ENCODE measurements at regions not wholly inside any gene's neighbourhood (a gene's known extent, or its start where the extent isn't known, plus 50 kb on each side); places are given as distances from the start of the nearest gene placed in this dataset.

- Mint-ChIP-seq H3K36me3 (peaks cover 1% of the 10 kb centered on the region), H3K4me3 (no peak overlapping the region), H3K4me1 (no peaks in the 10 kb centered on the region), H3K9me3 (peaks cover 0 to 1% (median 0%) of the 10 kb centered on the region in 3 donors), H3K27ac (no peak overlapping the region), H3K27me3 (peaks cover 6% of the 10 kb centered on the region)
These were observed 71.7 kb downstream of the RPLP1 start for GRCh38 chr15:69524296-69524695.

- Mint-ChIP-seq H3K9me3 (peaks cover 0 to 1% (median 0%) of the 10 kb centered on the region in 3 donors), H3K27me3 (peaks cover 2% of the 10 kb centered on the region), H3K4me3 (no peak overlapping the region), H3K4me1 (no peaks in the 10 kb centered on the region), H3K27ac (no peak overlapping the region), H3K36me3 (peaks cover 1% of the 10 kb centered on the region)
These were observed 72.2 kb downstream of the RPLP1 start for GRCh38 chr15:69524814-69525213.

GRCh38 chr15:69525543-69525942 lies 72.9 kb downstream of the RPLP1 start:
- Mint-ChIP-seq H3K9me3 (peaks cover 0 to 1% (median 0%) of the 10 kb centered on the region in 3 donors), H3K27me3 (peaks cover 2% of the 10 kb centered on the region), H3K4me1 (no peaks in the 10 kb centered on the region), H3K36me3 (peaks cover 1% of the 10 kb centered on the region), H3K4me3 (no peak overlapping the region), H3K27ac (no peak overlapping the region)

- Mint-ChIP-seq H3K36me3 (peaks cover 1% of the 10 kb centered on the region), H3K27me3 (peaks cover 2% of the 10 kb centered on the region), H3K4me3 (no peak overlapping the region), H3K9me3 (peaks cover 0 to 1% (median 0%) of the 10 kb centered on the region in 3 donors), H3K27ac (no peak overlapping the region), H3K4me1 (no peaks in the 10 kb centered on the region)
These were observed 73.8 kb downstream of the RPLP1 start for GRCh38 chr15:69526081-69527061.

- peaks cover 4% of the 10 kb centered on the region for H3K27me3 Mint-ChIP-seq
- no peak overlapping the region for H3K4me3 Mint-ChIP-seq
- no peaks in the 10 kb centered on the region for H3K4me1 Mint-ChIP-seq
- H3K27ac Mint-ChIP-seq = no peak overlapping the region
- peaks cover 1% of the 10 kb centered on the region for H3K36me3 Mint-ChIP-seq
- H3K9me3 Mint-ChIP-seq = peaks cover 0 to 1% (median 0%) of the 10 kb centered on the region in 3 donors
These were observed 76.5 kb downstream of the RPLP1 start for GRCh38 chr15:69529141-69529540.

- Mint-ChIP-seq H3K27me3 (peaks cover 4% of the 10 kb centered on the region), H3K9me3 (peaks cover 0 to 1% (median 0%) of the 10 kb centered on the region in 3 donors), H3K4me3 (peak overlapping the region in 1 of 4 donors; percentile 63), H3K36me3 (no peaks in the 10 kb centered on the region), H3K27ac (peak overlapping the region in 1 of 3 donors; percentile 56), H3K4me1 (no peaks in the 10 kb centered on the region)
These were observed 77.5 kb downstream of the RPLP1 start for GRCh38 chr15:69529961-69530633.

GRCh38 chr15:69530991-69531664 lies 78.5 kb downstream of the RPLP1 start:
- H3K4me3 Mint-ChIP-seq = no peak overlapping the region
- no peaks in the 10 kb centered on the region for H3K36me3 Mint-ChIP-seq
- no peaks in the 10 kb centered on the region for H3K9me3 Mint-ChIP-seq
- no peaks in the 10 kb centered on the region for H3K4me1 Mint-ChIP-seq
- H3K27ac Mint-ChIP-seq = no peak overlapping the region
- peaks cover 7% of the 10 kb centered on the region for H3K27me3 Mint-ChIP-seq

GRCh38 chr15:69531665-69532027 lies 79.0 kb downstream of the RPLP1 start:
- H3K4me1 Mint-ChIP-seq = no peaks in the 10 kb centered on the region
- H3K27me3 Mint-ChIP-seq = peaks cover 7% of the 10 kb centered on the region
- no peak overlapping the region for H3K4me3 Mint-ChIP-seq
- no peaks in the 10 kb centered on the region for H3K36me3 Mint-ChIP-seq
- no peaks in the 10 kb centered on the region for H3K9me3 Mint-ChIP-seq
- no peak overlapping the region for H3K27ac Mint-ChIP-seq

GRCh38 chr15:69532066-69532465 lies 79.4 kb downstream of the RPLP1 start:
- Mint-ChIP-seq H3K27ac (no peak overlapping the region), H3K36me3 (no peaks in the 10 kb centered on the region)

GRCh38 chr15:69532856-69533255 lies 80.2 kb downstream of the RPLP1 start:
- no peak overlapping the region for H3K27ac Mint-ChIP-seq
- no peaks in the 10 kb centered on the region for H3K36me3 Mint-ChIP-seq
- H3K9me3 Mint-ChIP-seq = no peaks in the 10 kb centered on the region
- no peak overlapping the region for H3K4me3 Mint-ChIP-seq
- no peaks in the 10 kb centered on the region for H3K4me1 Mint-ChIP-seq
- H3K27me3 Mint-ChIP-seq = peaks cover 5% of the 10 kb centered on the region

More at GRCh38 chr15:69532066-69532465, 79.4 kb downstream of the RPLP1 start:
- H3K4me3 Mint-ChIP-seq = no peak overlapping the region
- no peaks in the 10 kb centered on the region for H3K4me1 Mint-ChIP-seq
- no peaks in the 10 kb centered on the region for H3K9me3 Mint-ChIP-seq
- peaks cover 7% of the 10 kb centered on the region for H3K27me3 Mint-ChIP-seq

- H3K9me3 Mint-ChIP-seq = no peaks in the 10 kb centered on the region
- peaks cover 5% of the 10 kb centered on the region for H3K27me3 Mint-ChIP-seq
- no peaks in the 10 kb centered on the region for H3K36me3 Mint-ChIP-seq
- H3K4me1 Mint-ChIP-seq = no peaks in the 10 kb centered on the region
- no peak overlapping the region for H3K27ac Mint-ChIP-seq
- H3K4me3 Mint-ChIP-seq = no peak overlapping the region
These were observed 80.9 kb downstream of the RPLP1 start for GRCh38 chr15:69533522-69533921.

GRCh38 chr15:69535101-69535638 lies 82.6 kb downstream of the RPLP1 start:
- Mint-ChIP-seq H3K27ac (no peak overlapping the region), H3K36me3 (peaks cover 2% of the 10 kb centered on the region), H3K4me1 (no peaks in the 10 kb centered on the region), H3K4me3 (no peak overlapping the region), H3K9me3 (no peaks in the 10 kb centered on the region), H3K27me3 (peaks cover 7% of the 10 kb centered on the region)

- Mint-ChIP-seq H3K4me3 (no peak overlapping the region), H3K27me3 (peaks cover 11% of the 10 kb centered on the region), H3K27ac (no peak overlapping the region), H3K36me3 (peaks cover 2% of the 10 kb centered on the region), H3K4me1 (no peaks in the 10 kb centered on the region), H3K9me3 (no peaks in the 10 kb centered on the region)
These were observed 83.4 kb downstream of the RPLP1 start for GRCh38 chr15:69535998-69536397.

GRCh38 chr15:69536726-69537512 lies 84.3 kb downstream of the RPLP1 start:
- H3K36me3 Mint-ChIP-seq = peaks cover 2% of the 10 kb centered on the region
- no peak overlapping the region for H3K4me3 Mint-ChIP-seq
- H3K27ac Mint-ChIP-seq = no peak overlapping the region
- H3K4me1 Mint-ChIP-seq = no peaks in the 10 kb centered on the region
- no peaks in the 10 kb centered on the region for H3K9me3 Mint-ChIP-seq
- peaks cover 11% of the 10 kb centered on the region for H3K27me3 Mint-ChIP-seq

Data from IgD-negative memory B cell (primary cell).